GM18870 (cell line): ENCODE measurements at regions not wholly inside any gene's neighbourhood (a gene's known extent, or its start where the extent isn't known, plus 50 kb on each side); places are given as distances from the start of the nearest gene placed in this dataset.
"Not testable (repeated sequence)": the region's sequence is repeated elsewhere in the genome, so short reads cannot be mapped to it uniquely, and the experiment has no call there.

Experiments used
- ATAC-seq: cut with Tn5 transposase; IDR thresholded peaks from one replicate; pipeline ENCODE4 v1.9.1; 2021; ENCODE audit warnings: moderate library complexity; ENCODE audit not compliant: unreplicated experiment

- no peak for ATAC-seq
These were observed 97.6 kb downstream of the NFKBIZ start for GRCh38 chr3:101946906-101947305.

- ATAC-seq, result peak; percentile 87
These were observed 101.2 kb downstream of the NFKBIZ start for GRCh38 chr3:101950510-101950909.

GRCh38 chr3:101950985-101951733 is 101.8 kb downstream of the NFKBIZ start:
- ATAC-seq, result peak; percentile 3

GRCh38 chr3:101954361-101954760 is 105.0 kb downstream of the NFKBIZ start:
- no peak for ATAC-seq

- ATAC-seq, result no peak
These were observed 105.6 kb downstream of the NFKBIZ start for GRCh38 chr3:101954936-101955335.

- no peak for ATAC-seq
These were observed 112.7 kb downstream of the NFKBIZ start for GRCh38 chr3:101962055-101962454.

- no peak for ATAC-seq
These were observed 114.6 kb downstream of the NFKBIZ start for GRCh38 chr3:101963902-101964362.

GRCh38 chr3:101964861-101965260 is 115.5 kb downstream of the NFKBIZ start:
- no peak for ATAC-seq

- no peak for ATAC-seq
These were observed 116.9 kb downstream of the NFKBIZ start for GRCh38 chr3:101966226-101966625.

GRCh38 chr3:101970212-101970611 is 120.9 kb downstream of the NFKBIZ start:
- no peak for ATAC-seq

- no peak for ATAC-seq
These were observed 121.6 kb downstream of the NFKBIZ start for GRCh38 chr3:101970905-101971304.

GRCh38 chr3:101972430-101973162 is 123.3 kb downstream of the NFKBIZ start:
- ATAC-seq, result no peak

- no peak for ATAC-seq
These were observed 123.8 kb downstream of the NFKBIZ start for GRCh38 chr3:101973163-101973505.

- ATAC-seq, result not testable (repeated sequence)
These were observed 126.1 kb downstream of the NFKBIZ start for GRCh38 chr3:101975415-101975814.

- peak; percentile 86 for ATAC-seq
These were observed 127.2 kb downstream of the NFKBIZ start for GRCh38 chr3:101976473-101976872.

GRCh38 chr3:101978348-101978747 is 129.0 kb downstream of the NFKBIZ start:
- ATAC-seq, result no peak

- ATAC-seq, result no peak
These were observed 129.7 kb downstream of the NFKBIZ start for GRCh38 chr3:101979033-101979432.

GRCh38 chr3:101984356-101984755 is 135.0 kb downstream of the NFKBIZ start:
- ATAC-seq, result no peak

GRCh38 chr3:101988596-101988995 is 139.3 kb downstream of the NFKBIZ start:
- ATAC-seq, result peak; percentile 26

GRCh38 chr3:101989578-101990200 is 140.4 kb downstream of the NFKBIZ start:
- no peak for ATAC-seq

GRCh38 chr3:101992863-101993262 is 143.5 kb downstream of the NFKBIZ start:
- ATAC-seq, result no peak

GRCh38 chr3:101994386-101994785 is 145.1 kb downstream of the NFKBIZ start:
- no peak for ATAC-seq
